Fibroblast of skin of back (primary cell): ENCODE measurements at regions not wholly inside any gene's neighbourhood (a gene's known extent, or its start where the extent isn't known, plus 50 kb on each side); places are given as distances from the start of the nearest gene placed in this dataset.

Experiments
- DNase-seq: peaks from one replicate; pipeline ENCODE4 v3.0.0-alpha.2; 2013

- DNase-seq: no peak
These were observed 110.5 kb upstream of the DOK5 start for GRCh38 chr20:54364919-54365318.

- DNase-seq: no peak
These were observed 108.6 kb upstream of the DOK5 start for GRCh38 chr20:54366669-54367344.

GRCh38 chr20:54368570-54368969 lies 106.8 kb upstream of the DOK5 start:
- no peak for DNase-seq

GRCh38 chr20:54372313-54372712 lies 103.1 kb upstream of the DOK5 start:
- no peak for DNase-seq

GRCh38 chr20:54377992-54378773 lies 97.2 kb upstream of the DOK5 start:
- no peak for DNase-seq

- DNase-seq: no peak
These were observed 95.4 kb upstream of the DOK5 start for GRCh38 chr20:54379893-54380584.

- DNase-seq: no peak
These were observed 93.0 kb upstream of the DOK5 start for GRCh38 chr20:54382419-54382818.

GRCh38 chr20:54385746-54386145 lies 89.6 kb upstream of the DOK5 start:
- DNase-seq: no peak

GRCh38 chr20:54389596-54390280 lies 85.7 kb upstream of the DOK5 start:
- no peak for DNase-seq

- no peak for DNase-seq
These were observed 77.9 kb upstream of the DOK5 start for GRCh38 chr20:54397292-54398140.

- no peak for DNase-seq
These were observed 76.6 kb upstream of the DOK5 start for GRCh38 chr20:54398814-54399213.

GRCh38 chr20:54405540-54405939 lies 69.9 kb upstream of the DOK5 start:
- DNase-seq: no peak

GRCh38 chr20:54407459-54407858 lies 67.9 kb upstream of the DOK5 start:
- DNase-seq: no peak

GRCh38 chr20:54415967-54416366 lies 59.4 kb upstream of the DOK5 start:
- DNase-seq: no peak

GRCh38 chr20:54416770-54417169 lies 58.6 kb upstream of the DOK5 start:
- DNase-seq: no peak

GRCh38 chr20:54419531-54419930 lies 55.9 kb upstream of the DOK5 start:
- DNase-seq: no peak
